Neural progenitor cell (in vitro differentiated cells): ENCODE measurements at regions not wholly inside any gene's neighbourhood (a gene's known extent, or its start where the extent isn't known, plus 50 kb on each side); places are given as distances from the start of the nearest gene placed in this dataset.

Experiments used
- DNase-seq: peaks from one replicate; pipeline ENCODE4 v3.0.0-alpha.2; 2016; ENCODE audit warnings: low spot score
- H2AFZ ChIP-seq: fragments of 200-600 bp; sonication (generic); replicated peaks from 2 replicates; pipeline ENCODE4 v1.6.1; 2016; ENCODE audit warnings: antibody characterized with exemption
- H3F3A ChIP-seq: fragments of 200-600 bp; sonication (generic); 2 replicates; pipeline ENCODE4 v1.6.1; 2016; ENCODE audit warnings: antibody characterized with exemption, low read depth
- H3K27ac ChIP-seq: fragments of 200-600 bp; sonication (generic); 2 replicates; pipeline ENCODE4 v1.5.1; 2016; ENCODE audit warnings: mild to moderate bottlenecking
- H3K27me3 ChIP-seq: fragments of 200-600 bp; sonication (generic); 2 replicates; pipeline ENCODE4 v1.6.1; 2016; ENCODE audit warnings: mild to moderate bottlenecking, moderate library complexity
- H3K36me3 ChIP-seq: fragments of 200-600 bp; sonication (generic); 2 replicates; pipeline ENCODE4 v1.5.1; 2016
- H3K4me1 ChIP-seq: fragments of 200-600 bp; sonication (generic); 2 replicates; pipeline ENCODE4 v1.6.1; 2016; ENCODE audit warnings: mixed run types
- H3K4me2 ChIP-seq: fragments of 200-600 bp; sonication (generic); 2 replicates; pipeline ENCODE4 v1.6.1; 2016
- H3K4me3 ChIP-seq: fragments of 200-600 bp; sonication (generic); 2 replicates; pipeline ENCODE4 v1.5.1; 2016
- H3K79me2 ChIP-seq: fragments of 200-600 bp; sonication (generic); 2 replicates; pipeline ENCODE4 v1.6.1; 2016; ENCODE audit warnings: low read depth
- H3K9ac ChIP-seq: fragments of 200-600 bp; sonication (generic); 2 replicates; pipeline ENCODE4 v1.6.1; 2016
- H3K9me3 ChIP-seq: fragments of 200-600 bp; sonication (generic); 2 replicates; pipeline ENCODE4 v1.5.1; 2016; ENCODE audit warnings: low read depth
- H4K20me1 ChIP-seq: fragments of 200-600 bp; sonication (generic); 2 replicates; pipeline ENCODE4 v1.6.1; 2016; ENCODE audit warnings: low read depth
- H3K27ac Mint-ChIP-seq: 3 replicates; pipeline ENCODE4 v1.8.0; 2021; ENCODE audit warnings: mixed read lengths
- H3K27me3 Mint-ChIP-seq: 2 replicates; pipeline ENCODE4 v1.8.0; 2022; ENCODE audit warnings: low read depth, mild to moderate bottlenecking, inconsistent platforms, moderate library complexity, mixed read lengths; ENCODE audit not compliant: insufficient read depth
- H3K36me3 Mint-ChIP-seq: 3 replicates; pipeline ENCODE4 v1.8.0; 2021; ENCODE audit warnings: mixed read lengths
- H3K4me1 Mint-ChIP-seq: 3 replicates; pipeline ENCODE4 v1.8.0; 2021; ENCODE audit warnings: mixed read lengths
- H3K4me3 Mint-ChIP-seq: 3 replicates; pipeline ENCODE4 v1.8.0; 2021; ENCODE audit warnings: mild to moderate bottlenecking, moderate library complexity, mixed read lengths
- H3K9me3 Mint-ChIP-seq: 3 replicates; pipeline ENCODE4 v1.8.0; 2020; ENCODE audit warnings: mixed read lengths
- CTCF ChIP-seq: fragments of 200-600 bp; sonication (generic); IDR thresholded peaks from 2 replicates; pipeline ENCODE4 v1.5.1; 2017; ENCODE audit warnings: antibody characterized with exemption, mild to moderate bottlenecking
- EZH2 ChIP-seq: fragments of 200-600 bp; sonication (generic); IDR thresholded peaks from 2 replicates; pipeline ENCODE4 v1.6.1; 2017; ENCODE audit warnings: antibody characterized with exemption, mild to moderate bottlenecking, moderate library complexity
- EZH2phosphoT487 ChIP-seq: fragments of 200-600 bp; sonication (generic); IDR thresholded peaks from 2 replicates; pipeline ENCODE4 v1.6.1; 2017; ENCODE audit warnings: antibody characterized with exemption

GRCh38 chr1:168452329-168452728 is 91.5 kb downstream of the XCL2 start:
- H4K20me1 ChIP-seq = no peaks in the 10 kb centered on the region
- no peak overlapping the region for H2AFZ ChIP-seq
- no peak overlapping the region for H3K4me2 ChIP-seq
- no peaks in the 10 kb centered on the region for H3K36me3 ChIP-seq
- H3F3A ChIP-seq = no peaks in the 10 kb centered on the region
- H3K4me3 ChIP-seq = no peak overlapping the region
- H3K27ac Mint-ChIP-seq = no peak overlapping the region
- no peak overlapping the region for H3K4me3 Mint-ChIP-seq
- H3K79me2 ChIP-seq = no peaks in the 10 kb centered on the region
- no peak overlapping the region for H3K9ac ChIP-seq
- peaks cover 20% of the 10 kb centered on the region for H3K9me3 Mint-ChIP-seq
- no peaks in the 10 kb centered on the region for H3K4me1 Mint-ChIP-seq
- DNase-seq = no peak
- H3K27me3 Mint-ChIP-seq = no peaks in the 10 kb centered on the region
- H3K27ac ChIP-seq = no peak overlapping the region
- TF ChIP-seq EZH2phosphoT487 = no peak
- TF ChIP-seq CTCF = peak; percentile 36
- no peaks in the 10 kb centered on the region for H3K36me3 Mint-ChIP-seq
- H3K4me1 ChIP-seq = no peaks in the 10 kb centered on the region
- no peaks in the 10 kb centered on the region for H3K27me3 ChIP-seq
- H3K9me3 ChIP-seq = no peaks in the 10 kb centered on the region

GRCh38 chr1:168447871-168448270 is 95.9 kb downstream of the XCL2 start:
- Histone ChIP-seq H3K4me2 (no peak overlapping the region), H3K27me3 (no peaks in the 10 kb centered on the region), H3K9ac (no peak overlapping the region), H3K36me3 (no peaks in the 10 kb centered on the region), H4K20me1 (no peaks in the 10 kb centered on the region), H3K4me1 (no peaks in the 10 kb centered on the region), H3K27ac (no peak overlapping the region), H3K9me3 (no peaks in the 10 kb centered on the region), H3F3A (no peaks in the 10 kb centered on the region), H2AFZ (no peak overlapping the region), H3K4me3 (no peak overlapping the region), H3K79me2 (no peaks in the 10 kb centered on the region)
- no peak overlapping the region for H3K27ac Mint-ChIP-seq
- peaks cover 4% of the 10 kb centered on the region for H3K27me3 Mint-ChIP-seq
- no peak for TF ChIP-seq EZH2phosphoT487
- no peak for TF ChIP-seq CTCF
- no peak for TF ChIP-seq EZH2
- no peak overlapping the region for H3K4me3 Mint-ChIP-seq
- no peaks in the 10 kb centered on the region for H3K36me3 Mint-ChIP-seq
- DNase-seq = no peak
- no peaks in the 10 kb centered on the region for H3K4me1 Mint-ChIP-seq
- H3K9me3 Mint-ChIP-seq = peaks cover 18% of the 10 kb centered on the region

- Histone ChIP-seq H3K4me2 (no peak overlapping the region), H3K27ac (no peak overlapping the region), H3K36me3 (no peaks in the 10 kb centered on the region), H3K27me3 (no peaks in the 10 kb centered on the region), H3F3A (no peaks in the 10 kb centered on the region), H3K9me3 (no peaks in the 10 kb centered on the region), H3K79me2 (no peaks in the 10 kb centered on the region), H3K9ac (no peak overlapping the region), H3K4me3 (no peak overlapping the region), H4K20me1 (no peaks in the 10 kb centered on the region), H3K4me1 (no peaks in the 10 kb centered on the region), H2AFZ (no peak overlapping the region)
- H3K4me3 Mint-ChIP-seq = no peak overlapping the region
- peaks cover 3% of the 10 kb centered on the region for H3K9me3 Mint-ChIP-seq
- no peaks in the 10 kb centered on the region for H3K36me3 Mint-ChIP-seq
- no peak overlapping the region for H3K27ac Mint-ChIP-seq
- DNase-seq = no peak
- TF ChIP-seq CTCF (no peak), EZH2 (no peak), EZH2phosphoT487 (no peak)
- H3K4me1 Mint-ChIP-seq = no peaks in the 10 kb centered on the region
- H3K27me3 Mint-ChIP-seq = peaks cover 4% of the 10 kb centered on the region
These were observed 97.7 kb downstream of the XCL2 start for GRCh38 chr1:168446081-168446480.

GRCh38 chr1:168443899-168444298 is 99.9 kb downstream of the XCL2 start:
- no peak overlapping the region for H3K27ac ChIP-seq
- no peaks in the 10 kb centered on the region for H3K4me1 Mint-ChIP-seq
- H3K27ac Mint-ChIP-seq = no peak overlapping the region
- H3K27me3 ChIP-seq = peaks cover 4% of the 10 kb centered on the region
- no peaks in the 10 kb centered on the region for H3K36me3 ChIP-seq
- no peak for TF ChIP-seq CTCF
- no peak for TF ChIP-seq EZH2
- TF ChIP-seq EZH2phosphoT487 = no peak
- no peaks in the 10 kb centered on the region for H3K36me3 Mint-ChIP-seq
- H2AFZ ChIP-seq = no peak overlapping the region
- no peaks in the 10 kb centered on the region for H3K9me3 Mint-ChIP-seq
- DNase-seq = no peak
- H3K4me1 ChIP-seq = no peaks in the 10 kb centered on the region
- no peak overlapping the region for H3K4me3 Mint-ChIP-seq
- H3K9ac ChIP-seq = no peak overlapping the region
- H4K20me1 ChIP-seq = no peaks in the 10 kb centered on the region
- no peak overlapping the region for H3K4me3 ChIP-seq
- H3K4me2 ChIP-seq = no peak overlapping the region
- no peaks in the 10 kb centered on the region for H3K79me2 ChIP-seq
- H3K9me3 ChIP-seq = no peaks in the 10 kb centered on the region
- no peaks in the 10 kb centered on the region for H3F3A ChIP-seq
- peaks cover 9% of the 10 kb centered on the region for H3K27me3 Mint-ChIP-seq
